Loucy (cell line): ENCODE measurements at regions not wholly inside any gene's neighbourhood (a gene's known extent, or its start where the extent isn't known, plus 50 kb on each side); places are given as distances from the start of the nearest gene placed in this dataset.
"Not testable (repeated sequence)": the region's sequence is repeated elsewhere in the genome, so short reads cannot be mapped to it uniquely, and the experiment has no call there.

ENCODE experiments used
- H2AFZ ChIP-seq: fragments of 200-600 bp; sonication (generic); 2 replicates; pipeline ENCODE4 v1.6.0; 2016; ENCODE audit warnings: antibody characterized with exemption, mild to moderate bottlenecking, low read length, moderate library complexity
- H3F3A ChIP-seq: fragments of 200-600 bp; 2 replicates; pipeline ENCODE4 v1.6.0; 2016; ENCODE audit warnings: antibody characterized with exemption, low read depth, mild to moderate bottlenecking
- H3K27me3 ChIP-seq: fragments of 200-600 bp; sonication (generic); 2 replicates; pipeline ENCODE4 v1.6.1; 2014; ENCODE audit warnings: low read length, mild to moderate bottlenecking; ENCODE audit not compliant: insufficient read depth, poor library complexity, severe bottlenecking
- H3K36me3 ChIP-seq: fragments of 200-600 bp; sonication (generic); 2 replicates; pipeline ENCODE4 v1.6.1; 2016; ENCODE audit warnings: low read length; ENCODE audit not compliant: insufficient read depth
- H3K4me1 ChIP-seq: fragments of 200-600 bp; sonication (generic); 2 replicates; pipeline ENCODE4 v1.5.1; 2014; ENCODE audit warnings: low read length, mild to moderate bottlenecking; ENCODE audit not compliant: insufficient read depth, poor library complexity, severe bottlenecking
- H3K4me2 ChIP-seq: fragments of 200-600 bp; sonication (generic); 2 replicates; pipeline ENCODE4 v1.6.0; 2014; ENCODE audit warnings: antibody characterized with exemption, low read length, low read depth, mild to moderate bottlenecking; ENCODE audit not compliant: poor library complexity, severe bottlenecking
- H3K4me3 ChIP-seq: fragments of 200-600 bp; sonication (generic); 2 replicates; pipeline ENCODE4 v1.5.1; 2014; ENCODE audit warnings: low read length, mild to moderate bottlenecking, mixed read lengths; ENCODE audit not compliant: poor library complexity, severe bottlenecking
- H3K79me2 ChIP-seq: fragments of 200-600 bp; sonication (generic); 2 replicates; pipeline ENCODE4 v1.6.1; 2014; ENCODE audit warnings: low read length; ENCODE audit not compliant: insufficient read depth
- H3K9ac ChIP-seq: fragments of 200-600 bp; sonication (generic); 2 replicates; pipeline ENCODE4 v1.6.0; 2014; ENCODE audit warnings: mild to moderate bottlenecking, low read depth, low read length, moderate library complexity; ENCODE audit not compliant: poor library complexity, severe bottlenecking
- H3K9me2 ChIP-seq: fragments of 200-600 bp; sonication (generic); replicated peaks from 2 replicates; pipeline ENCODE4 v1.6.1; 2016; ENCODE audit warnings: low read depth, low read length, mixed read lengths
- H3K9me3 ChIP-seq: fragments of 200-600 bp; sonication (generic); 2 replicates; pipeline ENCODE4 v1.6.1; 2014; ENCODE audit warnings: mild to moderate bottlenecking, antibody characterized with exemption, low read length, low read depth; ENCODE audit not compliant: insufficient read depth
- H4K20me1 ChIP-seq: fragments of 200-600 bp; sonication (generic); 2 replicates; pipeline ENCODE4 v1.6.0; 2014; ENCODE audit warnings: antibody characterized with exemption, low read length, mild to moderate bottlenecking; ENCODE audit not compliant: insufficient read depth, poor library complexity, severe bottlenecking
- EZH2phosphoT487 ChIP-seq: fragments of 200-600 bp; IDR thresholded peaks from 2 replicates; pipeline ENCODE4 v1.6.1; 2018; ENCODE audit warnings: antibody characterized with exemption, mild to moderate bottlenecking, moderate library complexity, borderline replicate concordance
- TF ChIP-seq, protein P1 (sequence below): fragments of 200-600 bp; sonication (generic); conservative IDR thresholded peaks from 2 replicates; pipeline ENCODE4 v1.5.1; 2014; ENCODE audit warnings: mild to moderate bottlenecking, antibody characterized with exemption, low read length

DNA sequence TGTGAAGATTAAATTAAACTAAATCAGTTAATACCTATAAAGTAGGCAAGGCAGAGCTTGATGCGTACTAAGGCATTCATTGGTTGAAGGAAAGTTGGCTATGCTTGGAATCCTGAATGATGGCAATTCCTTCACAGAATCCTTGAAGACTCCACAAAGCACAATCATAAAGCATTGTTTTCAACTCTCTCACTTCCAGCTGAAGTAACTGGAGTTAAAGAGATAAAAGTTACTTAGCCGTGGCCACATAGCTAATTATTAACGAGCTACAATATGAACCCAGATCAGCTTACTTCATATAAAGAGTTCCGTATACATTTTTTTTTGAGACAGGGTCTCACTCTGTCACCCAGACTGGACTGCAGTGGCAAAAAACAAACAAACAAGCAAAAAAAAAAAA is 483.9 kb upstream of the DDX18 start:
- Histone ChIP-seq H3K9me2 (no peaks in the 10 kb centered on the region), H3K27me3 (no peaks in the 10 kb centered on the region), H2AFZ (no peak overlapping the region), H3K4me1 (no peaks in the 10 kb centered on the region), H3K9me3 (no peaks in the 10 kb centered on the region), H4K20me1 (no peaks in the 10 kb centered on the region), H3K4me3 (no peak overlapping the region), H3K36me3 (no peaks in the 10 kb centered on the region), H3K79me2 (no peaks in the 10 kb centered on the region), H3K4me2 (no peak overlapping the region), H3F3A (no peaks in the 10 kb centered on the region), H3K9ac (no peak overlapping the region)
- TF ChIP-seq EZH2phosphoT487: no peak
- TF ChIP-seq, protein P1, sequence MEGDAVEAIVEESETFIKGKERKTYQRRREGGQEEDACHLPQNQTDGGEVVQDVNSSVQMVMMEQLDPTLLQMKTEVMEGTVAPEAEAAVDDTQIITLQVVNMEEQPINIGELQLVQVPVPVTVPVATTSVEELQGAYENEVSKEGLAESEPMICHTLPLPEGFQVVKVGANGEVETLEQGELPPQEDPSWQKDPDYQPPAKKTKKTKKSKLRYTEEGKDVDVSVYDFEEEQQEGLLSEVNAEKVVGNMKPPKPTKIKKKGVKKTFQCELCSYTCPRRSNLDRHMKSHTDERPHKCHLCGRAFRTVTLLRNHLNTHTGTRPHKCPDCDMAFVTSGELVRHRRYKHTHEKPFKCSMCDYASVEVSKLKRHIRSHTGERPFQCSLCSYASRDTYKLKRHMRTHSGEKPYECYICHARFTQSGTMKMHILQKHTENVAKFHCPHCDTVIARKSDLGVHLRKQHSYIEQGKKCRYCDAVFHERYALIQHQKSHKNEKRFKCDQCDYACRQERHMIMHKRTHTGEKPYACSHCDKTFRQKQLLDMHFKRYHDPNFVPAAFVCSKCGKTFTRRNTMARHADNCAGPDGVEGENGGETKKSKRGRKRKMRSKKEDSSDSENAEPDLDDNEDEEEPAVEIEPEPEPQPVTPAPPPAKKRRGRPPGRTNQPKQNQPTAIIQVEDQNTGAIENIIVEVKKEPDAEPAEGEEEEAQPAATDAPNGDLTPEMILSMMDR: no peak

DNA sequence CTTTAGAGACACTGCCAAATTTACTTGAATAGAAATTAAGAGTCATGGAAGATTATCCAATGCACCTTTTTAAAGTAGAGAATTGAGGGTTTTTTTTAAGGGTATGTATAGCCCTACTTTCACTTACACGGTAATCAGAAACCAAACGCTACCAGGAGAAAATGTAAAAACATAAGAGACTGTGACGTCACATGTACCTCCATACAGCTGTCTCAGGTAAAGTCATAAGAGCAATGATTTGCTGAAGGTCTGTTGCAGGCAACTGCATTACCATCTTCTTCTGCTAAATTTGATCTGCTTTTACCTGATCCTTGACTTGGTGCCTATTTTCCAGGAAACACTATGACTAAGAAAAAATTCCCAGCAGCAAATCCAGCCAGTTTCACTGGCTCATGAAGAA is 478.5 kb upstream of the DDX18 start:
- no peaks in the 10 kb centered on the region for H3F3A ChIP-seq
- no peaks in the 10 kb centered on the region for H3K79me2 ChIP-seq
- no peaks in the 10 kb centered on the region for H3K9me3 ChIP-seq
- no peaks in the 10 kb centered on the region for H3K27me3 ChIP-seq
- no peaks in the 10 kb centered on the region for H3K9me2 ChIP-seq
- H3K4me1 ChIP-seq: no peaks in the 10 kb centered on the region
- H3K36me3 ChIP-seq: no peaks in the 10 kb centered on the region
- H3K4me2 ChIP-seq: no peak overlapping the region
- H3K9ac ChIP-seq: no peak overlapping the region
- no peak for TF ChIP-seq EZH2phosphoT487
- TF ChIP-seq, protein P1: no peak
- no peak overlapping the region for H3K4me3 ChIP-seq
- no peaks in the 10 kb centered on the region for H4K20me1 ChIP-seq
- H2AFZ ChIP-seq: no peak overlapping the region

DNA sequence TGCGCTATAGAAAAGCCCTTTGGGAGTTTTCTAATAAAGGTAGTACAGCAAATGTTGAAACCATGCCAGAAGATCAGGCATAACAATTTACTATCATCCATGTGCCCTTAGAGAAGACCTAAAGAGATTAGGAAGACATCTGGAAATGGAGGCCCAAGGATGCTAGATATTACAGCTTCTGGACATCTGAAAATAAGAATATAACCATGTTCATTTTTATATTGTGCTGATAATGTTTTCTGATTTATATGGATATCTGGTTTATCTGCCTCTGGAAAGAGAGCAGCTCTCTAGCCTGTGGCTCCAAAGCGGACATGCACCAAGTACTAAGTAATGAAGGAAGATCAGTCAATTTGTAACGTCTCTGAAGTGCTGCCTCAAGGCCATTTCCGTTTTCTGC is 478.0 kb upstream of the DDX18 start:
- Histone ChIP-seq H3K4me3 (no peak overlapping the region), H2AFZ (no peak overlapping the region), H3K79me2 (no peaks in the 10 kb centered on the region), H3K36me3 (no peaks in the 10 kb centered on the region), H3K9me2 (no peaks in the 10 kb centered on the region), H3K27me3 (no peaks in the 10 kb centered on the region), H3F3A (no peaks in the 10 kb centered on the region), H3K4me1 (no peaks in the 10 kb centered on the region), H3K9me3 (no peaks in the 10 kb centered on the region), H3K9ac (no peak overlapping the region), H3K4me2 (no peak overlapping the region), H4K20me1 (no peaks in the 10 kb centered on the region)
- TF ChIP-seq, protein P1: no peak
- TF ChIP-seq EZH2phosphoT487: no peak

DNA sequence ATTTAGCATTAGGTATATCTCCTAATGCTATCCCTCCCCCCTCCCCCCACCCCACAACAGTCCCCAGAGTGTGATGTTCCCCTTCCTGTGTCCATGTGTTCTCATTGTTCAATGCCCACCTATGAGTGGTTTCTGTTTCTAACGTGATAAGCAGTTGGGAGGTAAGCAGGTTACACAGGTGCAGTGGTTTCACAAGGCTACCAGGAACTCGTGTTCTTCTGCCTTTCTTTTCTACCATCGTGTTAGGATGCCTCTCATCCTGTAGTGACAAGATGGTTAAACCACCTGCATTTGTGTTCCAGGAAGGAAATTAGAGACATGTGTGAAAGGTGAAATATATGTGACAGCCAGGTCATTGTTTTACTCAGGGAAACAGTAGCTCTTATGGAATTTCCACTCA is 476.5 kb upstream of the DDX18 start:
- not testable (repeated sequence) for H3K9me3 ChIP-seq, H3K27me3 ChIP-seq, H3F3A ChIP-seq, H3K36me3 ChIP-seq, H3K4me3 ChIP-seq, H3K9ac ChIP-seq, H3K79me2 ChIP-seq, H3K9me2 ChIP-seq, H2AFZ ChIP-seq, H4K20me1 ChIP-seq, H3K4me2 ChIP-seq, H3K4me1 ChIP-seq
